ENCODE measurements at regions not wholly inside any gene's neighbourhood (a gene's known extent, or its start where the extent isn't known, plus 50 kb on each side); places are given as distances from the start of the nearest gene placed in this dataset.

GRCh38 chr6:51060262-51060762 is 241.6 kb downstream of the TFAP2B start:
- WGBS (ENCODE audit: insufficient coverage, insufficient replicate concordance, low lambda C conversion rate, missing lambda C conversion rate): 27% methylated on average over 3 of the region's 3 CpGs
- Histone ChIP-seq H3K27me3 (replicated peaks in 1 of 2; ENCODE audit: control insufficient read depth in 2 of 2, insufficient read depth in 2 of 2, low read length in 1 of 2) (no peaks in the 10 kb centered on the region), H4K20me1 (ENCODE audit: control insufficient read depth, insufficient read depth) (no peaks in the 10 kb centered on the region), H3K27ac (ENCODE audit: control insufficient read depth, insufficient read depth) (no peak overlapping the region), H3K4me1 (ENCODE audit: control insufficient read depth, insufficient read depth, low read length) (no peaks in the 10 kb centered on the region), H3K36me3 (ENCODE audit: control insufficient read depth in 2 of 2, insufficient read depth in 2 of 2, low read length in 1 of 2) (no peaks in the 10 kb centered on the region), H3K9ac (ENCODE audit: control insufficient read depth, insufficient read depth, low read length) (no peak overlapping the region), H3K4me2 (ENCODE audit: control insufficient read depth, insufficient read depth) (no peak overlapping the region), H3K4me3 (no peak overlapping the region), H3K9me3 (replicated peaks; ENCODE audit: control insufficient read depth, insufficient read depth, low read length) (no peaks in the 10 kb centered on the region), H2AFZ (ENCODE audit: control insufficient read depth, low read depth, low read length) (no peak overlapping the region), H3K79me2 (ENCODE audit: control insufficient read depth, insufficient read depth, low read length) (no peaks in the 10 kb centered on the region)
- POLR2A ChIA-PET: no interaction called here
- DNase-seq (ENCODE audit: low read depth, low spot score): no peak
- CTCF ChIA-PET: no interaction called here
- no peak for ATAC-seq
- intact Hi-C loops (cut with micrococcal nuclease; ENCODE audit: unreplicated experiment): no loop called here
- RAD21 ChIA-PET (ENCODE audit: unreplicated experiment): no interaction called here
- no TSS peak for BruUV-seq (replicated peaks)
- SMC1A ChIA-PET (ENCODE audit: uncharacterized antibody, unreplicated experiment): no interaction called here
- in situ Hi-C loops (cut with MboI): no loop called here
- no peak for FAIRE-seq
- TF ChIP-seq NKRF (conservative IDR thresholded peaks at IDR 0.05) (no peak), NR2C1 (IDR thresholded peaks at IDR 0.05) (no peak), YBX1 (IDR thresholded peaks at IDR 0.05) (no peak), NFXL1 (IDR thresholded peaks at IDR 0.05; ENCODE audit: borderline replicate concordance) (no peak), NRF1 (conservative IDR thresholded peaks at IDR 0.05; ENCODE audit: low read depth, low read length) (no peak), SMC3 (IDR thresholded peaks at IDR 0.05; ENCODE audit: borderline replicate concordance, low read length) (no peak), KDM1A (IDR thresholded peaks at IDR 0.05; ENCODE audit: borderline replicate concordance) (no peak), ASH2L (IDR thresholded peaks at IDR 0.05; ENCODE audit: borderline replicate concordance, low read depth) (no peak), FOXM1 (IDR thresholded peaks at IDR 0.05; ENCODE audit: low read depth, low read length) (no peak), SREBF2 (IDR thresholded peaks at IDR 0.05; ENCODE audit: low read length) (no peak), HDAC2 (IDR thresholded peaks at IDR 0.05) (no peak), PRDM15 (CRISPR knock-in tag; IDR thresholded peaks at IDR 0.05) (no peak), YY1 (IDR thresholded peaks at IDR 0.05; ENCODE audit: low read depth, low read length) (no peak), ETV6 (conservative IDR thresholded peaks at IDR 0.05 in 1 of 2, IDR thresholded peaks at IDR 0.05 in 1 of 2; ENCODE audit: borderline replicate concordance in 1 of 2, low read depth in 1 of 2) (no peak), IRF4 (IDR thresholded peaks at IDR 0.05; ENCODE audit: low read depth, low read length) (no peak), SKIL (IDR thresholded peaks at IDR 0.05; ENCODE audit: low read depth, poor library complexity, severe bottlenecking) (no peak), DPF2 (IDR thresholded peaks at IDR 0.05) (no peak), ZNF274 (IDR thresholded peaks at IDR 0.05; ENCODE audit: insufficient read depth, insufficient read length) (no peak), CHD4 (IDR thresholded peaks at IDR 0.05) (no peak)

All from GM12878 (cell line).